H1 (cell line): ENCODE measurements at regions not wholly inside any gene's neighbourhood (a gene's known extent, or its start where the extent isn't known, plus 50 kb on each side); places are given as distances from the start of the nearest gene placed in this dataset. TPM values are rescaled to one million over a fixed set of nuclear protein-coding genes. Genes with fewer than 3 reads are reported as not detected.

Experiments used
- small RNA-seq: library from polyadenylated mRNA; stranded (forward); fragments of <200 nt; extraction: miRNeasy Mini kit (QIAGEN cat#:217004); gene quantifications from one replicate; pipeline ENCODE3, GENCODE V24; 2013; ENCODE audit not compliant: insufficient read depth

Small RNA genes lying in the stretch of these regions (small RNA-seq; reads per million reads assigned to genes)
- gene RNU5A-2P: not detected
